Neural crest cell (in vitro differentiated cells): ENCODE measurements at regions not wholly inside any gene's neighbourhood (a gene's known extent, or its start where the extent isn't known, plus 50 kb on each side); places are given as distances from the start of the nearest gene placed in this dataset.
"Not testable (repeated sequence)": the region's sequence is repeated elsewhere in the genome, so short reads cannot be mapped to it uniquely, and the experiment has no call there.

ENCODE experiments used
- DNase-seq: peaks from one replicate; pipeline ENCODE4 v3.0.0; 2021; ENCODE audit warnings: low read depth, mixed read lengths, low spot score
- H3K27ac Mint-ChIP-seq: one replicate; pipeline ENCODE4 v1.8.0; 2021; ENCODE audit warnings: mild to moderate bottlenecking, mixed read lengths; ENCODE audit not compliant: unreplicated experiment
- H3K27me3 Mint-ChIP-seq: 2 replicates; pipeline ENCODE4 v1.8.0; 2021; ENCODE audit warnings: low read depth, mild to moderate bottlenecking, mixed read lengths
- H3K36me3 Mint-ChIP-seq: 2 replicates; pipeline ENCODE4 v1.8.0; 2021; ENCODE audit warnings: low read depth, mild to moderate bottlenecking, mixed read lengths
- H3K4me1 Mint-ChIP-seq: 2 replicates; pipeline ENCODE4 v1.8.0; 2021; ENCODE audit warnings: mixed read lengths
- H3K4me3 Mint-ChIP-seq: one replicate; pipeline ENCODE4 v1.8.0; 2021; ENCODE audit warnings: mild to moderate bottlenecking, mixed read lengths
- H3K9me3 Mint-ChIP-seq: 2 replicates; pipeline ENCODE4 v1.8.0; 2021; ENCODE audit warnings: mixed read lengths
- TF ChIP-seq, protein P1 (sequence below): fragments of 200-600 bp; sonication (generic); conservative IDR thresholded peaks from 2 replicates; pipeline ENCODE4 v1.5.0; 2021; ENCODE audit warnings: antibody characterized with exemption, mild to moderate bottlenecking

GRCh38 chr20:19839053-19839452, 81.0 kb downstream of the RIN2 start:
- peaks cover 12% of the 10 kb centered on the region for H3K36me3 Mint-ChIP-seq
- DNase-seq, result no peak
- peaks cover 10% of the 10 kb centered on the region for H3K4me1 Mint-ChIP-seq
- peaks cover 6% of the 10 kb centered on the region for H3K9me3 Mint-ChIP-seq
- TF ChIP-seq, protein P1, sequence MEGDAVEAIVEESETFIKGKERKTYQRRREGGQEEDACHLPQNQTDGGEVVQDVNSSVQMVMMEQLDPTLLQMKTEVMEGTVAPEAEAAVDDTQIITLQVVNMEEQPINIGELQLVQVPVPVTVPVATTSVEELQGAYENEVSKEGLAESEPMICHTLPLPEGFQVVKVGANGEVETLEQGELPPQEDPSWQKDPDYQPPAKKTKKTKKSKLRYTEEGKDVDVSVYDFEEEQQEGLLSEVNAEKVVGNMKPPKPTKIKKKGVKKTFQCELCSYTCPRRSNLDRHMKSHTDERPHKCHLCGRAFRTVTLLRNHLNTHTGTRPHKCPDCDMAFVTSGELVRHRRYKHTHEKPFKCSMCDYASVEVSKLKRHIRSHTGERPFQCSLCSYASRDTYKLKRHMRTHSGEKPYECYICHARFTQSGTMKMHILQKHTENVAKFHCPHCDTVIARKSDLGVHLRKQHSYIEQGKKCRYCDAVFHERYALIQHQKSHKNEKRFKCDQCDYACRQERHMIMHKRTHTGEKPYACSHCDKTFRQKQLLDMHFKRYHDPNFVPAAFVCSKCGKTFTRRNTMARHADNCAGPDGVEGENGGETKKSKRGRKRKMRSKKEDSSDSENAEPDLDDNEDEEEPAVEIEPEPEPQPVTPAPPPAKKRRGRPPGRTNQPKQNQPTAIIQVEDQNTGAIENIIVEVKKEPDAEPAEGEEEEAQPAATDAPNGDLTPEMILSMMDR, result no peak
- no peak overlapping the region for H3K27ac Mint-ChIP-seq
- H3K4me3 Mint-ChIP-seq, result no peak overlapping the region
- no peaks in the 10 kb centered on the region for H3K27me3 Mint-ChIP-seq

- H3K36me3 Mint-ChIP-seq, result peaks cover 15% of the 10 kb centered on the region
- DNase-seq, result no peak
- no peak overlapping the region for H3K4me3 Mint-ChIP-seq
- no peak overlapping the region for H3K27ac Mint-ChIP-seq
- no peaks in the 10 kb centered on the region for H3K27me3 Mint-ChIP-seq
- peaks cover 6% of the 10 kb centered on the region for H3K9me3 Mint-ChIP-seq
- TF ChIP-seq, protein P1, result no peak
- H3K4me1 Mint-ChIP-seq, result peaks cover 10% of the 10 kb centered on the region
Measured at GRCh38 chr20:19840111-19840710, 82.2 kb downstream of the RIN2 start.

DNA sequence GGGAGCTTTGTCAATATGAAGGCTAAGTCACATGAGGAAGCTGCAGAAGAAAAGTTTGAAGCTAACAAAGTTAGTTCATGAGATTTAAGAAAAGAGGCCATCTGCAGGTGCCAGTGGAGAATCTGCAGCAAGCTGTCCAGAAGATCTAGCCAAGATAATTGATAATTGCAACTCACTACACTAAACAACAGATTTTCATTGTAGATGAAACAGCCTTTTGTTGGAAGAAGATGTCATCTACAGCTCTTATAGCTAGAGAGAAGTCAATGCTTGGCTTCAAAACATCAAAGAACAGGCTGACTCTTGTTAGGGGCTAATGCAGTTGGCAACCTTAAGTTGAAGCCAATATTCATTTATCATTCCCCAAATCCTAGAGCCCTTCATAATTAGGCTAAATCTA, 83.7 kb downstream of the RIN2 start:
- Mint-ChIP-seq H3K27ac (no peak overlapping the region), H3K4me1 (peaks cover 10% of the 10 kb centered on the region), H3K36me3 (peaks cover 15% of the 10 kb centered on the region), H3K27me3 (no peaks in the 10 kb centered on the region), H3K4me3 (no peak overlapping the region), H3K9me3 (peaks cover 6% of the 10 kb centered on the region)
- TF ChIP-seq, protein P1, result no peak
- DNase-seq, result no peak

DNA sequence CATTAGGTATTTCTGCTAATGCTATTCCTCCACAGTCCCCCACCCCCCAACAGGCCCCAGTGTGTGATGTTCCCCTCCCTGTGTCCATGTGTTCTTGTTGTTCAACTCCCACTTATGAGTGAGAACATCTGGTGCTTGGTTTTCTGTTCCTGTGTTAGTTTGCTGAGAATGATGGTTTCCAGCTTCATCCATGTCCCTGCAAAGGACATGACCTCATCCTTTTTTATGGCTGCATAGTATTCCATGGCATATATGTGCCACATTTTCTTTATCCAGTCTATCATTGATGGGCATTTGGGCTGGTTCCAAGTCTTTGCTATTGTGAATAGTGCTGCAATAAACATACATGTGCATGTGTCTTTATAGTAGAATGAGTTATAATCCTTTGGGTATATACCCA, 86.8 kb downstream of the RIN2 start:
- H3K27ac Mint-ChIP-seq, H3K9me3 Mint-ChIP-seq: not testable (repeated sequence)

DNA sequence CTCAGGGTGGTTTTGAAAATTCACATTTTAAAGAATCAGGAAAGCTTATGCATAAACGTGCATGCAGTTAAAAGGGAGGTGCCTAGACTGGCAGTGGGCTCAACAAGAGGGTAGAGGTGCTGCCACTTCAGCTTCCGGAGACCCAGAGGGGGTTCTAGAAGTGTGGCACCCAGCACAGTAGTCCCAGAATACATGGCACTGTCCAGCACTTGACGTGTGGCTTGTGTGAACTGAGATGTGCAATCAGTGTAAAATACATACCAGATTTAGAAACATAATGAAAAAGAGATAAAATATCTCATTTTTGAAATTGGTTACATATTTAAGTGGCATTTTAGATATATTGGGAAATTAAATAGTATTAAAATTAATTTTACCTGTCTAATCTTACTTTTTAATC, 89.3 kb downstream of the RIN2 start:
- TF ChIP-seq, protein P1, result no peak
- Mint-ChIP-seq H3K27me3 (no peaks in the 10 kb centered on the region), H3K4me3 (no peak overlapping the region), H3K27ac (no peak overlapping the region), H3K9me3 (peaks cover 6% of the 10 kb centered on the region), H3K4me1 (peaks cover 13% of the 10 kb centered on the region), H3K36me3 (peaks cover 11% of the 10 kb centered on the region)
- no peak for DNase-seq

More for the DNA sequence above, 86.8 kb downstream of the RIN2 start:
- H3K4me3 Mint-ChIP-seq, H3K4me1 Mint-ChIP-seq, H3K27me3 Mint-ChIP-seq, DNase-seq: not testable (repeated sequence)
- peaks cover 15% of the 10 kb centered on the region for H3K36me3 Mint-ChIP-seq

DNA sequence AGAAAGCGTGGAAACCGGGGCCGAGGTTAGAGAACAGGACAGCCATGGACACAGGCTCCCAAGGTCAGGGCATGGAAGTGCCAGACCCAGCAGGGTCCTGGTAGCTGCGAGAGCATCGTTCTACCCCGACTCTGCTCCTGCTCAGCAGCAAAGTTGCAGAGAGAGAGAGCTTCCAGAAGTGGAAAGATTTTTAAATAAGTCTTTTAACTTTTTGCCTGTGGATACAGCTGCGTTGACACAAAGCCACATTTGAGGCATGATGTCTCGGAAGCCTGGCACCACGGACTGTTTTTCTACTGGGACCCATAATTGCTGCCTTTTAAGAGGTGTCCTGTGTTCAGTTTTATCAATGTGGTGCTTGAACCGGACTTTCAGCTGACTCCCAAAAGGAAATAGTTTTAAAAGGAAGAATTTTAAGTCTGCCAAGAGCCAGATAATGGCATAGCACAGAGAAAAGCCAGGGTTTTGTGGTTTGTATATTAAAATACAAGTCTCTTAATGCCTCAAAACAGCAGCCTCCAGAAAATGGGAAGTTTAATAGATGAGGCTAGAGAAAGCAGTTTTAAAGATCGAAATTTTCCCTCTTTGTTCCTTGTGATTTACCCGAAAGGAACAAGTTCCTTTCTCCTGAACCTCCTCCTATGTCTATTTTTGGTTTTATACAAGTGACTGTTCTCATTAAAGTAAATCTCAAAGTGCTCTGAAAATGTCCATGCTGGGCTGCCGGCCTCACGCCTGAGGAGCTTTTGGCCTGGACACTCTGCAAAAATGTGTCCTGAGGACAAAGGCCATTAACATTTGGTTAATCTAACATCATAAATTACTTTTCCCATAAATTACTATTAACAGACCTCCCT, 91.5 kb downstream of the RIN2 start:
- peak overlapping the region; percentile 81 for H3K27ac Mint-ChIP-seq

More for the DNA sequence above, 91.5 kb downstream of the RIN2 start:
- no peaks in the 10 kb centered on the region for H3K9me3 Mint-ChIP-seq
- peaks cover 13% of the 10 kb centered on the region for H3K4me1 Mint-ChIP-seq
- H3K27me3 Mint-ChIP-seq, result no peaks in the 10 kb centered on the region
- TF ChIP-seq, protein P1, result no peak
- no peak overlapping the region for H3K4me3 Mint-ChIP-seq
- H3K36me3 Mint-ChIP-seq, result peaks cover 4% of the 10 kb centered on the region
- DNase-seq, result no peak
